ENCODE measurements at regions not wholly inside any gene's neighbourhood (a gene's known extent, or its start where the extent isn't known, plus 50 kb on each side); places are given as distances from the start of the nearest gene placed in this dataset.
A peak's percentile ranks its signal among the peaks of the same experiment; 100 is the strongest.

DNA sequence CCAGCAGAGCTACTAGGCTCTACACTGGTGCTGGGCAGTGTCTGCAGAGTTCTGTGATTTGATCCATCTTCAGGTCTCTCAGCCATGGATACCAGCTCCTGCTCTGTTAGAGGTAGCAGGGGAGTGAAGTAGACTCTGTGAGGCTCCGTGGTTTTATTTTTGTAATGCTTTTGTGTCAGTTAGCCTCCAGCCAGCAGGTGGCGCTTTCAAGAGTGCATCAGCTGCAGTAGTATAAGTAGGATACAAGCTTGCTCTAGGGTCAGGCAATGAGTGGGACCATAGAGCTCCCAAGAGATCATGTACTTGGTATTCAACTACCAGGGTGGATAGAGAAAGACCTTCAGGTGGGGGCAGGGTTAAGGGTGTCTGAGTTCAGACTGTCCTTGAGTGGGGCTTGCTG, 362.5 kb upstream of the TRAM1L1 start:
- peak; percentile 43 for DNase-seq

DNA sequence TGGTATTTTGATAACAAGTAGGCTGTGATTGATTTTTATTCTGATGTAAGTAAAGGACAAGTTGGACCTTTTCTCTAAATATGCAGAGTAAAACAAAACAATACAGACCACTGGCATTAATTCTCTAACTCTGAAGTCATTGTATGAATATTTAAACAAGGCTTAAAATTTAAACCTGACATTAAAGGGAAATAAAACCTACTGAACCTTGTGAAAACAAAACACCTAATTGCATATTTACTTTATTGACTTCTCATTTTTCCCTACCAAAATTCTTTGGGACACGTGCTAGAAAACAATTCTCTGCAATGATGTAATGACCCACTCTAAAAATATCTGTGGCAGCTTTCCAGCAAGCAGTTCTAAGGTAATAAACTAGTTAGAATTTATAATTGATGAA, 369.7 kb upstream of the TRAM1L1 start:
- DNase-seq: no peak

DNA sequence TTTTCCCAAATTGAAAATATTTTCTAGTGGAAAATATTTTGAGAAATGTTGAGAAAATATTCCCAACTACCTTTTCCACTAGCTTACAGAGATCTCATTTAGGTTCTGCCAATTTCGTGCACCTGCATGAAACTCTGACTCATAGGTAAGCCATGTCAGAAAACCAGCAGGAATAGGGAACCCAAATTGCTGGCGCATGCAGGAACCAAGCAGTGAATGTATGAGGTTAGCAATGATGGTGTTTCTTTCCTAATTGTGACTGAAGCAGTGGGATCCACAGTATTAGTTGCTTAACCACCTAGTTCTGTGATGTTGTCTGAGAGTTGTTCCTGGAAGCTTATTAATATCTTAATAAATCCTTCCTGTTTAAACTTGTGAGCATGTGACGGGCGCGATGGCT, 381.0 kb upstream of the TRAM1L1 start:
- no peak for DNase-seq

DNA sequence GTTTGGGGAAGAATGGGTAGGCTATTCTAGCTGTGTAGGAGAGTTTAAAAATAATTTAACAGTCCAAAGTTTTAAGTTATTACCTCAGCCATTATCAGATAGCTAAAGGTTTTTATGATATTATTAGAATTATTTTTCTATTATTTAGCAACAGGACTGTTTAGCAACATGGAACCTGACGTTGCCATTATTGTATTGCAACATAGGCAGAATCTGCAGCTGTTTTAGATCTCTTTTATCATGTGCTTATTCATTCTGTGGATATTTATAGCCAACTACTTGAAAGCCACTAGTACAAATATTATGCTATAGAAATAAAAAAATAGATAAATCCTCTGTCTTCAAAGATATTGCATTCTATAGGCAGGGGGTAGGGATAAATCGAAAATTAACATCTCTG, 382.0 kb upstream of the TRAM1L1 start:
- DNase-seq: no peak

DNA sequence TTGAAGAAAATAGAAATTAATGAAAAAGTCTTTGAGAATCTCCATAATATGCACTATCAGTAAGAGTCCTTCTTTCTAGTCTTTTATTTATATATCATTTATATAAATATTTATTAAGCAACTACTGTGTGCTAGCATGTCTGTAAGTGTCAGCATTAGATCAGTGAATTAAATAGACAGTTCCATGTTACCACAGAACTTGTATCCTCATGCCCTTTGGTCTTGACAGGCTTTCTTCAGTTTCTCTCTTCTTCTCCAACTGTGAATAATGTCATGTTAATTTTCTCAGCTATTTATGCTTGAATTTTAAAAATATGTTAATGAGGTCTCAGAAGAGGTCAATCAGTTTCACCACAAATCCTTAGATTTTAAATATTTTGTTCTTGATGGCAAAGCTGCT, 389.6 kb upstream of the TRAM1L1 start:
- no peak for DNase-seq

GRCh38 chr4:117477925-117478324, 392.5 kb upstream of the TRAM1L1 start:
- DNase-seq: no peak

GRCh38 chr4:117478702-117479101, 393.3 kb upstream of the TRAM1L1 start:
- no peak for DNase-seq

DNA sequence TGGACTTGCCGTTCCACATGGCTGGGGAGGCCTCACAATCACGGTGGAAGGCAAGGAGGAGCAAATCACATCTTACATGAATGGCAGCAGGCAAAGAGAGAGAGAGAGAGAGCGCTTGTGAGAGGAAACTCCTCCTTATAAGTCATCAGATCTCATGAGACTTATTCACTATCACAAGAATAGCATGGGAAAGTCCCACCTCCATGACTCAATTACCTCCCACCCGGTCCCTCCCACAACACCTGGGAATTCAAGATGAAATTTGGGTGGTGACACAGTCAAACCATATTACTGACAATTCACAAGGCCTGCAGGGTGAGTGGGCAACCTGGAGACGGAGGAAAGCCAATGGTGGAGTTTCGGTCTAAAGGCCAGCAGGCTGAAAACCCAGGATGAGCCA, 394.3 kb upstream of the TRAM1L1 start:
- no peak for DNase-seq

DNA sequence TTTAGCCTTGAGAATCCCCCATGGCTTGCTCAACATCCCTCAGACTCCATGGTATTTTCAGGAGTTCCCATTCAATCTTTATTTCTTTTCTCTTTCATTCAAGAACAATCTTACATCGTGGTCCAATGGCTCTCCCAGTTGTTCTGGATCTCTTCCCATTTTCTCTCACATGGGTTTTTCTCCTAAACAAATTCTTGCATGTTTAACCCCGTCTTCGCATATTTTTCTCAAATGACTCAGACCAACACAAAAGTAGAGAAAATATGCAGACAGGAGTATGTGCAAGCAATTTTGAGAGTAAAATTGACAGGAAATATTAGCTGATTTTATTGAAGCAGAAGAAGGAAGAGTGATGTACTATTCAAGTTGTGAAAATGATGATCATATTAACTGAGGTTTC, 396.4 kb upstream of the TRAM1L1 start:
- no peak for DNase-seq

GRCh38 chr4:117488692-117489091, 403.3 kb upstream of the TRAM1L1 start:
- DNase-seq: no peak

DNA sequence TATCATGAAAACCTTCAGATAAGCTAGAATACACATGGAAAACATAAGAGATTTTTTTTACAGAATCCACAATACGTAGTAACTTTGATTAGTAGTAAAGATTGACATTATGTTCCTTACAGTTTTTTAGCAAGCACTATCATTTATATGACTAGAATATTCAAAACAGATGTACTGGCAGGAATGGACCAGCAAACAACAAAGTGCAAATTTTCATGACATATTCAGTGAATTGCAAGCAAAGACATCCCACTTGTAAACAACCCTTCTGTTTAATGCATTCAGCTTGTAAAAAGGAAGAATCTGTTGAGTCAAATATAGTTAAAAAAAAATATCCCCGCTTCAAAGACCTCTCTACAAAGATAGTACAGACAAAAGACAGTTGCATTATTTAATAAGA, 403.7 kb upstream of the TRAM1L1 start:
- DNase-seq: no peak

GRCh38 chr4:117491516-117491915, 406.1 kb upstream of the TRAM1L1 start:
- no peak for DNase-seq

- no peak for DNase-seq
Measured at GRCh38 chr4:117495802-117496201, 410.4 kb upstream of the TRAM1L1 start.

GRCh38 chr4:117512414-117512813, 427.0 kb upstream of the TRAM1L1 start:
- no peak for DNase-seq

- no peak for DNase-seq
Measured at GRCh38 chr4:117514391-117515175, 429.2 kb upstream of the TRAM1L1 start.

GRCh38 chr4:117515921-117516320, 430.5 kb upstream of the TRAM1L1 start:
- DNase-seq: no peak

DNA sequence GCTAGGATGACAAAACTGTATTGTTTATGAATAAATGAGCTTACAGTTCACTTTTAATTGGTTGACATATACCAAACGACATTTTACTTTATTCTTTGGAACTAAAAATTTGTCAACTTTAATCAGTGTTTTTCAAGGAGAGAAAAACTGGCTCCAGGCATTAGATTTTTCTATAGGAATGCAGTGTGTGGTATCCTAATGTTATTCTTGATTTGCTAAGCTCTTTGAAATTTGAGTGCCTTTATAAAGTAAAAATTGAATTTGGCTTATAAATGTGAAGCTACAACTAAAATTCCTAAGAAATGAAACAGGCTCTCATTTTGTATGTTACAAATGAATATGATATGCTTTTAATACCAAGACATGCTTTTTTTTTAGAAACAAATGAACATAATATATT, 442.2 kb upstream of the TRAM1L1 start:
- DNase-seq: no peak

- DNase-seq: peak; percentile 62
Measured at GRCh38 chr4:117529401-117529800, 444.0 kb upstream of the TRAM1L1 start.

GRCh38 chr4:117533501-117533900, 448.1 kb upstream of the TRAM1L1 start:
- no peak for DNase-seq

DNA sequence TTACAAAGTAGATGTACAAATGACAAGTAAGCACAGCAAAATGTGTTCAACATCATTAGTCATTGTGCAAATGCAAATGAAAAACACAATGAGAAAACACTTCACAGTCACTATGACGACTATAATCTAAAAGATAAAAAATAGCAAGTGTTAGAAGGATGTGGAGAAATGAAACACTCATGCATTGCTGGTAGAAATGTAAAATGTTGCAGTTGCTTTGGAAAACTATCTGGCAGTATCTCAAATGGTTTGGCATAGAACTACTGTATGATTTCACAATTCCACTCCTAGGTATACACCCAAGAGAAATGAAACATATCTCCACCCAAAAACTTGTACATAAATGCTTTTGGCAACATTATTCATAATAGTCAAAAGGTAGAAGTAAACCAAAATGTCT, 459.7 kb upstream of the TRAM1L1 start:
- no peak for DNase-seq

- no peak for DNase-seq
Measured at GRCh38 chr4:117549524-117549923, 464.1 kb upstream of the TRAM1L1 start.

DNA sequence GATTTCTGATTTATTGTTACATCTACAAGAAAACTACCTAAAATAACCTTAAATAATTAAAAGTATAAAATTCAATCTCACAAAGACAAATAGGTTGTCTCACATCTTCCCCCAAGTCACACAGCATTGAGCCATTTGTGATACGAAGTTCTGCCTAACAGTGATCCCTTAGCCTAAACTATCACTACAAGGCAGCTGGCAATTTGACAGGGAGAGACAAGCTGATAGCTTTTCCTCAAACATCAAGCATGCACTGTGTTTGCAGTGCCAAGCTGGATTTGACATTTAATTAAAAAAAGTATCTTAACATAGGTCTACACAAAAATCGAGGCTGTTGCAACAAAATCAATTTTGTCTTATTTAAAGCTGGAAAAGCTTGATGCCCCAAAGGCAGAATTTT, 464.7 kb upstream of the TRAM1L1 start:
- no peak for DNase-seq

DNA sequence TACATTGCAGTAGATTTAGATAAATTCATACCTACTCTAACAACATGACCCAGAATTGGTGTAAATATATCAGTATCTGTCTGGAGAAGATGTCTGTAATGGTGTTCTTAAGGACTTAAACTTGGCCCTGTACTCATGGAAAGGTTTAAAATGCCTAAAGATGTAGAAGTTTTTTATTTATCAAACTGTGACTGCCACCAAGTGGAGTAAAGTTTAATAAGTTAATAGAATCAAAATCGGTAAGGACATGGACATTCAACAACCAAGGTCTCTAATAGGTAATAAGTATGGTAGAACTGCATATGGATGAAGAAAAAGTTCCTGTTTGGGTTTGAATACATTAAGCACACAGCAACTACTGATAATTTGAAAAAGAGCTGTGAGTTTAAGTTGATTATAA, 474.0 kb upstream of the NDST3 start:
- DNase-seq: peak; percentile 35

- DNase-seq: no peak
Measured at GRCh38 chr4:117574085-117574484, 460.2 kb upstream of the NDST3 start.

GRCh38 chr4:117575850-117576249, 458.4 kb upstream of the NDST3 start:
- DNase-seq: no peak
